ENCODE measurements at regions not wholly inside any gene's neighbourhood (a gene's known extent, or its start where the extent isn't known, plus 50 kb on each side); places are given as distances from the start of the nearest gene placed in this dataset.
"Not testable (repeated sequence)": the region's sequence is repeated elsewhere in the genome, so short reads cannot be mapped to it uniquely, and the experiment has no call there.

DNA sequence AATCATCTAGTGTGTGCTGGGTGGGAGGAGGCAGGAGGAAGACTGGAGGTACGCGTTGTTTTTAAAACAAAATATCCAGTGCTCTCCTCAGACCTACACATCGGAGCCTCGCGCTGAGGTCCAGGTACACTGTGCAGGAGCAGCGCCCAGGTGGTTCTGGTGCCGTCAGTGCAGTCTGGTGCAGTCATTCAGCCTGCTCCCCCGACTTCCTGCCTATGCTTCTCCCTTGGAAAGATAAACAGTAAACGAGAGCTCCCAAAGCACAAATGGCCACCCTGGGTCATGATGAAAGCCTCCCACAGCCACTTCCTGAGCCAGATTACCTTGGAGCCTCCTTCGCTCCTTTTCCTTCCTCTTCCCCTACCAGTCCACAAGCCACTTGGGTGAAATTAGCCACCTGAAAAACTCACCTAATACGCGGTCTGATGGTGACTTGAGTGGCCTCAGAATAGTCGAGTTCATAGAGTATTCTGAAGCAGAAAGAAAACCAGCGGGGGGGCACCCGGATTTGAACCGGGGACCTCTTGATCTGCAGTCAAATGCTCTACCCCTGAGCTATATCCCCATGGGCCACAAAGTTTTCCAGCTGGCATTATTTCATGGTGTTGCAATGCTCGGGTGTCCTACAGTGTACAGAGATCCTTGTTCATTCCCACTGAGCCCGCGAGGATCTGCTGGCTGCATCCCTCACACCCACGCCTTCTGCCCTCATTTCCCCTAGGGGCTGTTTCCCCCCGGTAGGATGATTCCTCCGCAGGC, 82.5 kb downstream of the ZNF467 start:
- Histone ChIP-seq H3K4me3 (ENCODE audit: low read depth, low read length) (no peak overlapping the region), H3K4me2 (ENCODE audit: low read length) (no peak overlapping the region), H3K79me2 (no peaks in the 10 kb centered on the region), H3K9me3 (ENCODE audit: control insufficient read depth, low read length) (no peaks in the 10 kb centered on the region), H3K27ac (no peak overlapping the region), H3K9ac (no peak overlapping the region), H2AFZ (no peak overlapping the region), H3K4me1 (no peaks in the 10 kb centered on the region), H3K27me3 (ENCODE audit: control insufficient read depth, insufficient read depth, low read length) (peaks cover 5% of the 10 kb centered on the region), H3K36me3 (ENCODE audit: control insufficient read depth, insufficient read depth, low read length) (no peaks in the 10 kb centered on the region)
- TF ChIP-seq, protein P1, sequence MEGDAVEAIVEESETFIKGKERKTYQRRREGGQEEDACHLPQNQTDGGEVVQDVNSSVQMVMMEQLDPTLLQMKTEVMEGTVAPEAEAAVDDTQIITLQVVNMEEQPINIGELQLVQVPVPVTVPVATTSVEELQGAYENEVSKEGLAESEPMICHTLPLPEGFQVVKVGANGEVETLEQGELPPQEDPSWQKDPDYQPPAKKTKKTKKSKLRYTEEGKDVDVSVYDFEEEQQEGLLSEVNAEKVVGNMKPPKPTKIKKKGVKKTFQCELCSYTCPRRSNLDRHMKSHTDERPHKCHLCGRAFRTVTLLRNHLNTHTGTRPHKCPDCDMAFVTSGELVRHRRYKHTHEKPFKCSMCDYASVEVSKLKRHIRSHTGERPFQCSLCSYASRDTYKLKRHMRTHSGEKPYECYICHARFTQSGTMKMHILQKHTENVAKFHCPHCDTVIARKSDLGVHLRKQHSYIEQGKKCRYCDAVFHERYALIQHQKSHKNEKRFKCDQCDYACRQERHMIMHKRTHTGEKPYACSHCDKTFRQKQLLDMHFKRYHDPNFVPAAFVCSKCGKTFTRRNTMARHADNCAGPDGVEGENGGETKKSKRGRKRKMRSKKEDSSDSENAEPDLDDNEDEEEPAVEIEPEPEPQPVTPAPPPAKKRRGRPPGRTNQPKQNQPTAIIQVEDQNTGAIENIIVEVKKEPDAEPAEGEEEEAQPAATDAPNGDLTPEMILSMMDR (IDR thresholded peaks at IDR 0.05), result no peak

DNA sequence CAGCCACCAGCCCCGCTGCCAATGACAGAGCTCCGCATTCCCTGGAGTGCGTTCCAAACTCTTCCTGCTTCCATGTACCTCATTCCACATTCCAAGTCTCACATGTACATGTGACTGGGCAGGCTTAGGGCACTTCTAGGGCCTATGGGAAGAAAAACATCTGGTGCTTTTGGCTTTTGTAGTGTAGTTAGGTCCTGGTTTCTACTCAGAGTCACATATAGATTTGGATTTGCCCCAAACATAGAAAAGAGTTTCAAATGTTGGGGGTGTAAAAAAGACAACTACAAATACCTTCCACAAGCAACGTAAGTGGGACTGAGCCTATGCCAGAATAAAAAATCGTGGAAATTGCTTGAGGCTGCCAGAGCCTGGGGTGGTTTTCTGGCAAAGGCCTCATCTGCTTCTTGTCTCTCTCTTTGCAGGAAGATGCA, 84.1 kb downstream of the ZNF467 start:
- H3K4me2 ChIP-seq (ENCODE audit: low read length), result no peak overlapping the region
- H3K4me1 ChIP-seq, result no peaks in the 10 kb centered on the region
- no peak overlapping the region for H3K27ac ChIP-seq
- H3K36me3 ChIP-seq (ENCODE audit: control insufficient read depth, insufficient read depth, low read length), result no peaks in the 10 kb centered on the region
- no peaks in the 10 kb centered on the region for H3K79me2 ChIP-seq
- H2AFZ ChIP-seq, result no peak overlapping the region
- no peaks in the 10 kb centered on the region for H3K9me3 ChIP-seq (ENCODE audit: control insufficient read depth, low read length)
- peaks cover 5% of the 10 kb centered on the region for H3K27me3 ChIP-seq (ENCODE audit: control insufficient read depth, insufficient read depth, low read length)
- no peak overlapping the region for H3K4me3 ChIP-seq (ENCODE audit: low read depth, low read length)
- H3K9ac ChIP-seq, result no peak overlapping the region
- TF ChIP-seq, protein P1 (IDR thresholded peaks at IDR 0.05), result no peak

DNA sequence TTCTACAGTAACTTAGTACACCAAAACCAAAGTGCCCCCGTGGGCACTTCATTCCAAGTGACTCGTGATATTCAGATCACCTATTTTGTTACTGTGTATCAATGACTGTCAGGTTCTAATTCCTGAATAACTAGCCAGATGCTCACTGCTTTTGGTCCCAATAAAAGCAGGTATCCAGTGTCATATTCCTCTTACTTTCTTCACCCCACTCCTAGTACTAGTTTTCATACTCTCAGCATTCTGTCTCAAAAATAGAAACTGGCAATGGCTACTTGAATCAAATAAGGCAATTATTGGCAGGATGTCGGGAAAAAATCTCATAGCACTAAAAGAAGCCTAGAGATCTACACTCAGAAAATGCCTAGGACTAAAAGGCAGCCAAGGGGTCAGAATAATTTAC, 84.6 kb downstream of the ZNF467 start:
- Histone ChIP-seq H2AFZ (no peak overlapping the region), H3K27ac (no peak overlapping the region), H3K4me3 (ENCODE audit: low read depth, low read length) (no peak overlapping the region), H3K27me3 (ENCODE audit: control insufficient read depth, insufficient read depth, low read length) (peaks cover 5% of the 10 kb centered on the region), H3K9ac (no peak overlapping the region), H3K79me2 (no peaks in the 10 kb centered on the region), H3K36me3 (ENCODE audit: control insufficient read depth, insufficient read depth, low read length) (no peaks in the 10 kb centered on the region), H3K4me1 (no peaks in the 10 kb centered on the region), H3K4me2 (ENCODE audit: low read length) (no peak overlapping the region), H3K9me3 (ENCODE audit: control insufficient read depth, low read length) (no peaks in the 10 kb centered on the region)
- TF ChIP-seq, protein P1 (IDR thresholded peaks at IDR 0.05), result no peak

DNA sequence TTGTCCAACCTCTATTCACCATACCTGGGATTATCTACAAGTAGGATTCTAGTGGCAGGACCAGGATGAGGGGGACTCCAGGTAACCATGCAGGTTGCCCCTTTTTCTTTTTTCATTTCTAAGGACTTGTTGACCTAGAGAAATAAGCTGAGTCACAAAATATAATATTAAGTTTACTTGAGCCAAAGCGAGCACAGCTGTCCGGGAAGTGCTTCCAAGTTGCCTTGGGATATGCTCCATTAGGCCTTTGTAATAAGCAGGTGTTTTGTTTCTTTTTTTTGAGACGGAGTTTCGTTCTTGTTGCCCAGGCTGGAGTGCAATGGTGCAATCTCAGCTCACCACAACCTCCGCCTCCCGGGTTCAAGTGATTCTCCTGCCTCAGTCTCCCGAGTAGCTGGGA, 85.6 kb downstream of the ZNF467 start:
- not testable (repeated sequence) for H3K36me3 ChIP-seq (ENCODE audit: control insufficient read depth, insufficient read depth, low read length); H3K4me2 ChIP-seq (ENCODE audit: low read length); H3K27me3 ChIP-seq (ENCODE audit: control insufficient read depth, insufficient read depth, low read length); H3K9ac ChIP-seq; H3K79me2 ChIP-seq; H2AFZ ChIP-seq; H3K4me1 ChIP-seq; H3K9me3 ChIP-seq (ENCODE audit: control insufficient read depth, low read length); H3K27ac ChIP-seq; H3K4me3 ChIP-seq (ENCODE audit: low read depth, low read length)

DNA sequence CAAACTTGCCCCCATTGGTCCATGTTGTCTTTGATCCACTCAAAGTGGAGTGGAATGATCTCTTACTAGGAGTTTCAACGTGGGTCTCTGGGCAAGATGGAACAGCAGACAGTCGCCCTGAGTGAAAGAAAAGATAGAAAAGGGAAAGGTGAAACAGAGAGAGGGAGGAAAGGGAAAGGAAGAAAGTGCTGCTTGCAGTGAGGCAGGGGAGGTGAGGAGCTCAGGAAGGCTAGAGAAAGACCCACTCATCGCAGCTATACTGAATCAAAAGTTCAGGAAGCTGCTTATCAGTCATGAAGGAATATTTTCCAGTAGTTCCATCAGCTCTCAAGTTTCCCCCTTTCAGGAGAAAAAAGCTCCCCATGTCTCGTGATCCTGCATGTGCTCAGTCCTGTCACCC, 86.9 kb downstream of the ZNF467 start:
- Histone ChIP-seq H3K4me3 (ENCODE audit: low read depth, low read length) (no peak overlapping the region), H3K36me3 (ENCODE audit: control insufficient read depth, insufficient read depth, low read length) (no peaks in the 10 kb centered on the region), H3K4me1 (no peaks in the 10 kb centered on the region), H2AFZ (no peak overlapping the region), H3K4me2 (ENCODE audit: low read length) (no peak overlapping the region), H3K27ac (no peak overlapping the region), H3K79me2 (no peaks in the 10 kb centered on the region), H3K27me3 (ENCODE audit: control insufficient read depth, insufficient read depth, low read length) (no peaks in the 10 kb centered on the region), H3K9ac (no peak overlapping the region), H3K9me3 (ENCODE audit: control insufficient read depth, low read length) (no peaks in the 10 kb centered on the region)
- TF ChIP-seq, protein P1 (IDR thresholded peaks at IDR 0.05), result no peak
